ENCODE measurements at regions not wholly inside any gene's neighbourhood (a gene's known extent, or its start where the extent isn't known, plus 50 kb on each side); places are given as distances from the start of the nearest gene placed in this dataset.

DNA sequence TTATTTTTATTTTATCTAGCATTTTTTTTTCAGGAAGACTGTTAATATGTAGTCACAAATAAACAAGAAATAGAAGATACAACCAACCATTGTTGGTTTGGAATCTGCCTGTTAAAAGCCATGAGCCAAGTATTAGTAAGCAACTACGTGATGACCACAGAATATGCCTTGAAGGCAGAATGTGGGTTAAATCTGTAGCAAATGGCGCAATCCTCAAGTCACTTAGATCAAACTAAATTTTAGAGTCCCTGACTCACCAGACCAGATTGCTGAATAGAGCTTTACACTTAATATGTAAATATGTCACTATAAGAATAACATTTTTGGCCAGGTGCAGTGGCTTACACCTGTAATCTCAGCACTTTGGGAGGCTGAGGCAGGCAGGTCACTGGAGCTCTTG lies 800.1 kb upstream of the CITED2 start:
- H3K9me2 ChIP-seq (ENCODE audit: insufficient read depth, low read length) = no peaks in the 10 kb centered on the region
- no peak overlapping the region for H3K4me2 ChIP-seq (ENCODE audit: low read length)
- no peak overlapping the region for H2AFZ ChIP-seq (ENCODE audit: low read depth, low read length)
- H3K36me3 ChIP-seq (ENCODE audit: insufficient read depth, low read length) = no peaks in the 10 kb centered on the region
- no peak overlapping the region for H3K4me3 ChIP-seq (ENCODE audit: low read length)
- no peaks in the 10 kb centered on the region for H4K20me1 ChIP-seq (ENCODE audit: insufficient read depth)
- H3K27me3 ChIP-seq (ENCODE audit: insufficient read depth, low read depth, low read length) = no peaks in the 10 kb centered on the region
- H3K79me2 ChIP-seq (replicated peaks; ENCODE audit: insufficient read depth, low read length) = no peaks in the 10 kb centered on the region
- no peak overlapping the region for H3K27ac ChIP-seq (ENCODE audit: low read length)
- H3K9ac ChIP-seq (ENCODE audit: low read length) = no peak overlapping the region
- H3F3A ChIP-seq (ENCODE audit: insufficient read depth, low read length, poor library complexity, severe bottlenecking) = no peaks in the 10 kb centered on the region
- TF ChIP-seq POLR2AphosphoS5 (IDR thresholded peaks at IDR 0.05) = no peak
- no peak for TF ChIP-seq EZH2 (IDR thresholded peaks at IDR 0.05; ENCODE audit: borderline replicate concordance, insufficient read depth, low read length, poor library complexity, severe bottlenecking)
- no peaks in the 10 kb centered on the region for H3K9me3 ChIP-seq (ENCODE audit: low read length)

DNA sequence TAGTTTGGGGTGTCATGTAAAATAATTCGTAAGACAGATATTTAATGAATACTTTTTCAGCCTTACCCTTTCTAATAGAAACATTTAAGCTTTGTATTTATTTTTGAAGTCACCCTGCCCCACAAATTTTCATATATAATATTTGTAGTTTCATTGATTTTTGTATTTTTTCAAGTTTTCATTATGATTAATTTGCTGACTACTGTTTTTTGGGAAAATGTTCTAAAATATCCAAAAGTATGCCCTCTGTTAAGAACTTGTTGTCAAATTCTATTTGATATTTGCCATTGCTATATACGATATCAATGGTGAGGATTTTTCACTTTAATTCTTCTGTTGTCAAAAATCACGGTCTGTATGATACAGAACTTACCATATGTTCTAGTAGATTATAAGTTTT lies 793.9 kb upstream of the CITED2 start:
- H3K9me2 ChIP-seq (ENCODE audit: insufficient read depth, low read length) = no peaks in the 10 kb centered on the region
- H2AFZ ChIP-seq (ENCODE audit: low read depth, low read length) = no peak overlapping the region
- no peaks in the 10 kb centered on the region for H3K36me3 ChIP-seq (ENCODE audit: insufficient read depth, low read length)
- H3K27me3 ChIP-seq (ENCODE audit: insufficient read depth, low read depth, low read length) = no peaks in the 10 kb centered on the region
- H3K79me2 ChIP-seq (replicated peaks; ENCODE audit: insufficient read depth, low read length) = no peaks in the 10 kb centered on the region
- TF ChIP-seq SMC3 (conservative IDR thresholded peaks at IDR 0.05; ENCODE audit: poor library complexity) (no peak), MXI1 (conservative IDR thresholded peaks at IDR 0.05; ENCODE audit: poor library complexity, severe bottlenecking) (no peak), EZH2 (IDR thresholded peaks at IDR 0.05; ENCODE audit: borderline replicate concordance, insufficient read depth, low read length, poor library complexity, severe bottlenecking) (no peak), RAD21 (conservative IDR thresholded peaks at IDR 0.05) (no peak), TAF1 (IDR thresholded peaks at IDR 0.05; ENCODE audit: low read depth) (no peak)
- TF ChIP-seq, protein P1, sequence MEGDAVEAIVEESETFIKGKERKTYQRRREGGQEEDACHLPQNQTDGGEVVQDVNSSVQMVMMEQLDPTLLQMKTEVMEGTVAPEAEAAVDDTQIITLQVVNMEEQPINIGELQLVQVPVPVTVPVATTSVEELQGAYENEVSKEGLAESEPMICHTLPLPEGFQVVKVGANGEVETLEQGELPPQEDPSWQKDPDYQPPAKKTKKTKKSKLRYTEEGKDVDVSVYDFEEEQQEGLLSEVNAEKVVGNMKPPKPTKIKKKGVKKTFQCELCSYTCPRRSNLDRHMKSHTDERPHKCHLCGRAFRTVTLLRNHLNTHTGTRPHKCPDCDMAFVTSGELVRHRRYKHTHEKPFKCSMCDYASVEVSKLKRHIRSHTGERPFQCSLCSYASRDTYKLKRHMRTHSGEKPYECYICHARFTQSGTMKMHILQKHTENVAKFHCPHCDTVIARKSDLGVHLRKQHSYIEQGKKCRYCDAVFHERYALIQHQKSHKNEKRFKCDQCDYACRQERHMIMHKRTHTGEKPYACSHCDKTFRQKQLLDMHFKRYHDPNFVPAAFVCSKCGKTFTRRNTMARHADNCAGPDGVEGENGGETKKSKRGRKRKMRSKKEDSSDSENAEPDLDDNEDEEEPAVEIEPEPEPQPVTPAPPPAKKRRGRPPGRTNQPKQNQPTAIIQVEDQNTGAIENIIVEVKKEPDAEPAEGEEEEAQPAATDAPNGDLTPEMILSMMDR (IDR thresholded peaks at IDR 0.05; ENCODE audit: poor library complexity, severe bottlenecking) = no peak
- H3K27ac ChIP-seq (ENCODE audit: low read length) = no peak overlapping the region
- no peaks in the 10 kb centered on the region for H4K20me1 ChIP-seq (ENCODE audit: insufficient read depth)
- H3K4me3 ChIP-seq (ENCODE audit: low read length) = no peak overlapping the region
- H3K4me2 ChIP-seq (ENCODE audit: low read length) = no peak overlapping the region
- H3K9ac ChIP-seq (ENCODE audit: low read length) = no peak overlapping the region
- H3F3A ChIP-seq (ENCODE audit: insufficient read depth, low read length, poor library complexity, severe bottlenecking) = no peaks in the 10 kb centered on the region
- no peaks in the 10 kb centered on the region for H3K9me3 ChIP-seq (ENCODE audit: low read length)

DNA sequence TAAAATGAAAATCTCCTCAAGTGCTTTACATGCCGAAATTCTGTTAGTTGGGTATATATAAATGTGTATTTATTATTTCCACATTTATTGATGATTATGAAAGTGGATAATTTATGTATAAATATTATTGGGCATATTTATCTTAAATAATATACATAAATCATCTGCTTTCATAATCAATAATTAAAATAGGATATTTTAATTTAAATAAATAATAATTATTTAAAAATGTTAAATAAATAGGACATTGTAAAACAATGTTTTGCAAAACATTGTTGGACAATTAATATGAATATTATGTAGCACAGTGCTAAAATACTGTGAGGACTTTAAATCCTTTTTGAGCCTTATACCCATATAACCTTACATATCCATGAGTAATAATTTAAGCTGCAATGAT lies 786.5 kb upstream of the CITED2 start:
- H3K9me2 ChIP-seq (ENCODE audit: insufficient read depth, low read length) = no peaks in the 10 kb centered on the region
- H3K27ac ChIP-seq (ENCODE audit: low read length) = no peak overlapping the region
- TF ChIP-seq, protein P1 (IDR thresholded peaks at IDR 0.05; ENCODE audit: poor library complexity, severe bottlenecking) = no peak
- no peak for TF ChIP-seq TAF1 (IDR thresholded peaks at IDR 0.05; ENCODE audit: low read depth)
- TF ChIP-seq RAD21 (conservative IDR thresholded peaks at IDR 0.05) = no peak
- no peak for TF ChIP-seq EP300 (conservative IDR thresholded peaks at IDR 0.05; ENCODE audit: poor library complexity, severe bottlenecking)
- no peak for TF ChIP-seq POLR2AphosphoS5 (IDR thresholded peaks at IDR 0.05)
- no peak for TF ChIP-seq REST (IDR thresholded peaks at IDR 0.05; ENCODE audit: borderline replicate concordance)
- no peak for TF ChIP-seq MXI1 (conservative IDR thresholded peaks at IDR 0.05; ENCODE audit: poor library complexity, severe bottlenecking)
- TF ChIP-seq EZH2 (IDR thresholded peaks at IDR 0.05; ENCODE audit: borderline replicate concordance, insufficient read depth, low read length, poor library complexity, severe bottlenecking) = no peak
- no peak for TF ChIP-seq SMC3 (conservative IDR thresholded peaks at IDR 0.05; ENCODE audit: poor library complexity)
- H3K79me2 ChIP-seq (replicated peaks; ENCODE audit: insufficient read depth, low read length) = no peaks in the 10 kb centered on the region
- no peaks in the 10 kb centered on the region for H4K20me1 ChIP-seq (ENCODE audit: insufficient read depth)
- H3K4me2 ChIP-seq (ENCODE audit: low read length) = no peak overlapping the region
- no peak overlapping the region for H3K4me3 ChIP-seq (ENCODE audit: low read length)
- H3K36me3 ChIP-seq (ENCODE audit: insufficient read depth, low read length) = no peaks in the 10 kb centered on the region
- no peak overlapping the region for H3K9ac ChIP-seq (ENCODE audit: low read length)
- H3K27me3 ChIP-seq (ENCODE audit: insufficient read depth, low read depth, low read length) = no peaks in the 10 kb centered on the region
- no peaks in the 10 kb centered on the region for H3K9me3 ChIP-seq (ENCODE audit: low read length)
- no peak overlapping the region for H2AFZ ChIP-seq (ENCODE audit: low read depth, low read length)
- no peaks in the 10 kb centered on the region for H3F3A ChIP-seq (ENCODE audit: insufficient read depth, low read length, poor library complexity, severe bottlenecking)

Measured in neural cell (in vitro differentiated cells).